H9 (cell line): ENCODE measurements at regions not wholly inside any gene's neighbourhood (a gene's known extent, or its start where the extent isn't known, plus 50 kb on each side); places are given as distances from the start of the nearest gene placed in this dataset.

Experiments used
- DNase-seq: peaks from one replicate; pipeline ENCODE4 v3.0.0-alpha.2; 2017
- H2AFZ ChIP-seq: one replicate; pipeline ENCODE4 v1.6.1; 2013; ENCODE audit warnings: mild to moderate bottlenecking, low read length, control low read depth, moderate library complexity
- H2AK5ac ChIP-seq: 2 replicates; pipeline ENCODE4 v1.6.1; 2013; ENCODE audit warnings: low read length, control low read depth, mixed read lengths; ENCODE audit not compliant: insufficient read length
- H2BK120ac ChIP-seq: one replicate; pipeline ENCODE4 v1.6.1; 2013; ENCODE audit warnings: low read depth, mild to moderate bottlenecking, low read length, control low read depth, inconsistent platforms; ENCODE audit not compliant: poor library complexity, severe bottlenecking
- H2BK12ac ChIP-seq: 2 replicates; pipeline ENCODE4 v1.6.1; 2013; ENCODE audit warnings: low read length, control low read depth, mixed read lengths, low read depth; ENCODE audit not compliant: insufficient read length
- H2BK15ac ChIP-seq: 2 replicates; pipeline ENCODE4 v1.6.1; 2013; ENCODE audit warnings: low read depth, low read length, control low read depth
- H2BK20ac ChIP-seq: one replicate; pipeline ENCODE4 v1.6.1; 2013; ENCODE audit warnings: low read depth, mild to moderate bottlenecking, low read length, control low read depth, inconsistent platforms; ENCODE audit not compliant: poor library complexity, severe bottlenecking
- H2BK5ac ChIP-seq: 2 replicates; pipeline ENCODE4 v1.6.1; 2013; ENCODE audit warnings: low read length, control low read depth, mixed read lengths; ENCODE audit not compliant: insufficient read length
- H3K14ac ChIP-seq: 2 replicates; pipeline ENCODE4 v1.6.1; 2013; ENCODE audit warnings: low read length, control low read depth; ENCODE audit not compliant: insufficient read depth
- H3K18ac ChIP-seq: 2 replicates; pipeline ENCODE4 v1.6.1; 2013; ENCODE audit warnings: low read depth, mild to moderate bottlenecking, mixed read lengths, low read length, control low read depth; ENCODE audit not compliant: insufficient read length
- H3K23ac ChIP-seq: 2 replicates; pipeline ENCODE4 v1.6.1; 2013; ENCODE audit warnings: low read length, control low read depth, mixed read lengths, low read depth; ENCODE audit not compliant: insufficient read length
- H3K23me2 ChIP-seq: 2 replicates; pipeline ENCODE4 v1.6.1; 2013; ENCODE audit warnings: low read depth, mild to moderate bottlenecking, mixed read lengths, low read length, control low read depth; ENCODE audit not compliant: insufficient read length, poor library complexity, severe bottlenecking
- H3K27ac ChIP-seq: 2 replicates; pipeline ENCODE4 v1.5.1; 2013; ENCODE audit warnings: low read length, control low read depth, mixed read lengths, low read depth; ENCODE audit not compliant: insufficient read length
- H3K27me3 ChIP-seq: 2 replicates; pipeline ENCODE4 v1.6.1; 2013; ENCODE audit warnings: low read length, control low read depth, inconsistent platforms; ENCODE audit not compliant: insufficient read depth
- H3K4ac ChIP-seq: 2 replicates; pipeline ENCODE4 v1.6.1; 2013; ENCODE audit warnings: low read depth, mild to moderate bottlenecking, control low read depth, inconsistent platforms, low read length, moderate library complexity
- H3K4me1 ChIP-seq: 2 replicates; pipeline ENCODE4 v1.6.1; 2013; ENCODE audit warnings: low read length, control low read depth, inconsistent platforms; ENCODE audit not compliant: insufficient read depth
- H3K4me2 ChIP-seq: 2 replicates; pipeline ENCODE4 v1.6.1; 2013; ENCODE audit warnings: low read length, control low read depth, mixed read lengths; ENCODE audit not compliant: insufficient read length, insufficient read depth
- H3K56ac ChIP-seq: 2 replicates; pipeline ENCODE4 v1.6.1; 2013; ENCODE audit warnings: low read depth, mild to moderate bottlenecking, mixed read lengths, low read length, control low read depth; ENCODE audit not compliant: insufficient read length
- H3K79me1 ChIP-seq: 2 replicates; pipeline ENCODE4 v1.6.1; 2013; ENCODE audit warnings: low read depth, mild to moderate bottlenecking, moderate library complexity, low read length, control low read depth, inconsistent platforms; ENCODE audit not compliant: insufficient read depth, poor library complexity, severe bottlenecking
- H3K79me2 ChIP-seq: 2 replicates; pipeline ENCODE4 v1.6.1; 2013; ENCODE audit warnings: low read length, control low read depth, inconsistent platforms; ENCODE audit not compliant: insufficient read depth
- H3K9ac ChIP-seq: 2 replicates; pipeline ENCODE4 v1.6.1; 2013; ENCODE audit warnings: low read length, control low read depth, mixed read lengths; ENCODE audit not compliant: insufficient read length; ENCODE audit errors: extremely low read depth
- H3K9me3 ChIP-seq: one replicate; pipeline ENCODE4 v1.6.1; 2013; ENCODE audit warnings: low read depth, low read length, inconsistent platforms; ENCODE audit not compliant: control insufficient read depth
- H3T11ph ChIP-seq: one replicate; pipeline ENCODE4 v1.6.1; 2013; ENCODE audit warnings: mild to moderate bottlenecking, low read length, control low read depth, inconsistent platforms
- H4K20me1 ChIP-seq: one replicate; pipeline ENCODE4 v1.6.1; 2013; ENCODE audit not compliant: control insufficient read depth, insufficient read length, insufficient read depth
- H4K5ac ChIP-seq: 2 replicates; pipeline ENCODE4 v1.6.1; 2013; ENCODE audit warnings: low read depth, mild to moderate bottlenecking, mixed read lengths, low read length, control low read depth; ENCODE audit not compliant: insufficient read length
- H4K8ac ChIP-seq: replicated peaks from 2 replicates; pipeline ENCODE4 v1.6.1; 2013; ENCODE audit warnings: low read length, control low read depth, mixed read lengths, low read depth; ENCODE audit not compliant: insufficient read length
- H4K91ac ChIP-seq: 2 replicates; pipeline ENCODE4 v1.6.1; 2013; ENCODE audit warnings: low read depth, mild to moderate bottlenecking, moderate library complexity, mixed read lengths, low read length, control low read depth; ENCODE audit not compliant: insufficient read length
- H3K27ac Mint-ChIP-seq, 3 experiments: 2 replicates in 2 of 3; 3 replicates in 1 of 3; pipeline ENCODE4 v1.8.0; 2020 to 2021; ENCODE audit warnings: mixed read lengths in 3 of 3, mild to moderate bottlenecking in 1 of 3, moderate library complexity in 1 of 3
- H3K27me3 Mint-ChIP-seq: 2 replicates; pipeline ENCODE4 v1.8.0; 2021; ENCODE audit warnings: low read depth, mild to moderate bottlenecking, moderate library complexity, mixed read lengths
- H3K36me3 Mint-ChIP-seq, 3 experiments: 2 replicates in 2 of 3; 3 replicates in 1 of 3; pipeline ENCODE4 v1.8.0; 2020 to 2021; ENCODE audit warnings: low read depth in 3 of 3, mixed read lengths in 3 of 3; ENCODE audit not compliant: insufficient read depth in 1 of 3
- H3K4me1 Mint-ChIP-seq, 2 experiments: 2 replicates each; pipeline ENCODE4 v1.8.0; 2020; ENCODE audit warnings: mixed read lengths in 2 of 2
- H3K4me3 Mint-ChIP-seq, 2 experiments: 2 replicates in 1 of 2; 3 replicates in 1 of 2; pipeline ENCODE4 v1.8.0; 2020 to 2021; ENCODE audit warnings: mild to moderate bottlenecking in 2 of 2, mixed read lengths in 2 of 2, moderate library complexity in 1 of 2
- H3K9me3 Mint-ChIP-seq, 2 experiments: 2 replicates in 1 of 2; 3 replicates in 1 of 2; pipeline ENCODE4 v1.8.0; 2020; ENCODE audit warnings: mild to moderate bottlenecking in 2 of 2, mixed read lengths in 2 of 2, moderate library complexity in 1 of 2
- CTCF ChIP-seq: fragments of 200-600 bp; sonication (generic); conservative IDR thresholded peaks from 3 replicates; pipeline ENCODE4 v1.8.0; 2021; ENCODE audit warnings: antibody characterized with exemption, mild to moderate bottlenecking
- WGBS: extraction: QIAGEN DNeasy Blood & Tissue Kit; methylation state at CpG from one replicate; pipeline ENCODE4 v1.1.7; 2013; ENCODE audit warnings: missing lambda C conversion rate, low lambda C conversion rate, mixed read lengths; ENCODE audit not compliant: insufficient read length; ENCODE audit errors: extremely low coverage; 5-methylcytosine and 5-hydroxymethylcytosine counted together

- Histone ChIP-seq H2AK5ac (no peak overlapping the region), H3K27ac (no peak overlapping the region), H4K5ac (no peak overlapping the region), H3K4me2 (no peak overlapping the region), H3K27me3 (no peaks in the 10 kb centered on the region; the same call in 1 of the 2 replicates), H4K8ac (no peak overlapping the region), H3K4ac (no peak overlapping the region), H3K18ac (no peak overlapping the region), H3K79me1 (no peaks in the 10 kb centered on the region), H3K4me1 (no peaks in the 10 kb centered on the region), H2AFZ (no peak overlapping the region), H2BK20ac (no peak overlapping the region), H3K9ac (no peak overlapping the region), H2BK15ac (no peak overlapping the region), H4K20me1 (no peaks in the 10 kb centered on the region), H3T11ph (no peak overlapping the region), H3K9me3 (no peaks in the 10 kb centered on the region), H3K23ac (no peak overlapping the region), H2BK12ac (no peak overlapping the region), H4K91ac (no peak overlapping the region), H3K56ac (no peak overlapping the region), H3K79me2 (no peaks in the 10 kb centered on the region), H2BK5ac (no peak overlapping the region), H3K23me2 (no peaks in the 10 kb centered on the region), H3K14ac (no peak overlapping the region), H2BK120ac (no peak overlapping the region)
- Mint-ChIP-seq H3K9me3 (no peaks in the 10 kb centered on the region; a peak in 1 of 5 replicates), H3K27ac (no peak overlapping the region), H3K4me3 (no peak overlapping the region), H3K27me3 (peaks cover 71% of the 10 kb centered on the region), H3K36me3 (no peaks in the 10 kb centered on the region), H3K4me1 (peaks cover 9 to 11% of the 10 kb centered on the region in 2 experiments)
- WGBS, result no CpG with 5 or more reads among the region's 14 CpGs
- DNase-seq, result no peak
- no peak for TF ChIP-seq CTCF
These were observed 196.7 kb upstream of the CDH4 start for GRCh38 chr20:61055180-61056010.
